OCI-LY1 (cell line): ENCODE measurements at regions not wholly inside any gene's neighbourhood (a gene's known extent, or its start where the extent isn't known, plus 50 kb on each side); places are given as distances from the start of the nearest gene placed in this dataset.

Experiments used
- EZH2 ChIP-seq: fragments of 200-600 bp; sonication (generic), shearing (Covaris generic); IDR thresholded peaks from 2 replicates; pipeline ENCODE4 v1.8.0; 2017; ENCODE audit warnings: borderline replicate concordance, mixed run types, mild to moderate bottlenecking, antibody characterized with exemption, low read length, moderate library complexity, mixed read lengths
- TF ChIP-seq, protein P1 (sequence below): fragments of 200-600 bp; sonication (generic), shearing (Covaris generic); IDR thresholded peaks from 2 replicates; pipeline ENCODE4 v1.5.1; 2017; ENCODE audit warnings: mild to moderate bottlenecking, antibody characterized with exemption, low read length, moderate library complexity, mixed read lengths

DNA sequence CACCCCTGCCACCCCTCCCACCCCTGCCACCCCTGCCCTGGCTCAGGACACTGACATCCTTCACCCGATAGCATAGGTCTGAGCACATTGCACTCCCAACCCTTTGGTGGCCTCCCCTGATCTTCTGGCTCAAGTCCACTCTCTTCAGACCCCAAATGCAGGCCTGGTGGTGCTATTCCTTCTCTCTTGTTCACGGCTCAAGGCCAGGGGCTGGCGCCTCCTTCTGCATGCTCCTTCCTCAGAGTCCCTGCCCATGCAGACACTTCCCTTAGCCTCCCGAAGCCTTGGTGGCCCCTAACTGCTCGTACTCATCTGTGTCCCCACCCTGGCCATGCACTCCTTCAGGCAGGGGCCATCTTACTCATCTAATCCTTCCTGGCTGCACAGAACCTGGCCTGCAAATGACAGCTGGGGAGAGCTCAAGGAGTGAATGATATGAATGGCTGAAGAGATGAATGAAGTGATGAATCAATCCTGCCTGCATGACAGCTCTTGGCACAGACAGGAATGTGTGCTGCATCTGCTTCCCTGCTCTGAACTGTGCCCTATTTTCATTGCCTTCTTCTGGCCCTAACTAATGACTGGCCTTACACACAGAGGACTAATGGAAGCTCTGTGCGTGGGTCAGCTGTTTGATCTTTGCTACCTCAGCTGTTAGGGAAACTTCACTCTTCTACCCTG is 290.8 kb downstream of the DYSF start:
- TF ChIP-seq, protein P1, sequence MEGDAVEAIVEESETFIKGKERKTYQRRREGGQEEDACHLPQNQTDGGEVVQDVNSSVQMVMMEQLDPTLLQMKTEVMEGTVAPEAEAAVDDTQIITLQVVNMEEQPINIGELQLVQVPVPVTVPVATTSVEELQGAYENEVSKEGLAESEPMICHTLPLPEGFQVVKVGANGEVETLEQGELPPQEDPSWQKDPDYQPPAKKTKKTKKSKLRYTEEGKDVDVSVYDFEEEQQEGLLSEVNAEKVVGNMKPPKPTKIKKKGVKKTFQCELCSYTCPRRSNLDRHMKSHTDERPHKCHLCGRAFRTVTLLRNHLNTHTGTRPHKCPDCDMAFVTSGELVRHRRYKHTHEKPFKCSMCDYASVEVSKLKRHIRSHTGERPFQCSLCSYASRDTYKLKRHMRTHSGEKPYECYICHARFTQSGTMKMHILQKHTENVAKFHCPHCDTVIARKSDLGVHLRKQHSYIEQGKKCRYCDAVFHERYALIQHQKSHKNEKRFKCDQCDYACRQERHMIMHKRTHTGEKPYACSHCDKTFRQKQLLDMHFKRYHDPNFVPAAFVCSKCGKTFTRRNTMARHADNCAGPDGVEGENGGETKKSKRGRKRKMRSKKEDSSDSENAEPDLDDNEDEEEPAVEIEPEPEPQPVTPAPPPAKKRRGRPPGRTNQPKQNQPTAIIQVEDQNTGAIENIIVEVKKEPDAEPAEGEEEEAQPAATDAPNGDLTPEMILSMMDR: no peak
- no peak for TF ChIP-seq EZH2
